Neural progenitor cell (in vitro differentiated cells): ENCODE measurements at regions not wholly inside any gene's neighbourhood (a gene's known extent, or its start where the extent isn't known, plus 50 kb on each side); places are given as distances from the start of the nearest gene placed in this dataset.

Experiments
- EZH2 ChIP-seq: fragments of 200-600 bp; sonication (generic); IDR thresholded peaks from 2 replicates; pipeline ENCODE4 v1.6.1; 2017; ENCODE audit warnings: antibody characterized with exemption, mild to moderate bottlenecking, moderate library complexity
- EZH2phosphoT487 ChIP-seq: fragments of 200-600 bp; sonication (generic); IDR thresholded peaks from 2 replicates; pipeline ENCODE4 v1.6.1; 2017; ENCODE audit warnings: antibody characterized with exemption
- TF ChIP-seq, protein P1 (sequence below): fragments of 200-600 bp; sonication (generic); IDR thresholded peaks from 2 replicates; pipeline ENCODE4 v1.5.1; 2017; ENCODE audit warnings: antibody characterized with exemption, mild to moderate bottlenecking

GRCh38 chr9:90086101-90086511, 481.3 kb downstream of the GADD45G start:
- TF ChIP-seq, protein P1, sequence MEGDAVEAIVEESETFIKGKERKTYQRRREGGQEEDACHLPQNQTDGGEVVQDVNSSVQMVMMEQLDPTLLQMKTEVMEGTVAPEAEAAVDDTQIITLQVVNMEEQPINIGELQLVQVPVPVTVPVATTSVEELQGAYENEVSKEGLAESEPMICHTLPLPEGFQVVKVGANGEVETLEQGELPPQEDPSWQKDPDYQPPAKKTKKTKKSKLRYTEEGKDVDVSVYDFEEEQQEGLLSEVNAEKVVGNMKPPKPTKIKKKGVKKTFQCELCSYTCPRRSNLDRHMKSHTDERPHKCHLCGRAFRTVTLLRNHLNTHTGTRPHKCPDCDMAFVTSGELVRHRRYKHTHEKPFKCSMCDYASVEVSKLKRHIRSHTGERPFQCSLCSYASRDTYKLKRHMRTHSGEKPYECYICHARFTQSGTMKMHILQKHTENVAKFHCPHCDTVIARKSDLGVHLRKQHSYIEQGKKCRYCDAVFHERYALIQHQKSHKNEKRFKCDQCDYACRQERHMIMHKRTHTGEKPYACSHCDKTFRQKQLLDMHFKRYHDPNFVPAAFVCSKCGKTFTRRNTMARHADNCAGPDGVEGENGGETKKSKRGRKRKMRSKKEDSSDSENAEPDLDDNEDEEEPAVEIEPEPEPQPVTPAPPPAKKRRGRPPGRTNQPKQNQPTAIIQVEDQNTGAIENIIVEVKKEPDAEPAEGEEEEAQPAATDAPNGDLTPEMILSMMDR: no peak
- TF ChIP-seq EZH2phosphoT487 (no peak), EZH2 (no peak)
